Colon (tissue), 2 donors: ENCODE measurements at regions not wholly inside any gene's neighbourhood (a gene's known extent, or its start where the extent isn't known, plus 50 kb on each side); places are given as distances from the start of the nearest gene placed in this dataset.

Source experiments
- FAIRE-seq: peaks from 2 replicates; lab custom pipeline; 2012; peaks lifted over from hg19 to GRCh38; lab: Jason Lieb, UNC
- donor health status: control.
- donor health status: control.

GRCh38 chr6:128666405-128666804 is 146.0 kb upstream of the PTPRK start:
- FAIRE-seq, result no peak

- no peak for FAIRE-seq
Observed at GRCh38 chr6:128663238-128663637, 142.8 kb upstream of the PTPRK start.

- FAIRE-seq, result no peak
Observed at GRCh38 chr6:128659878-128660622, 139.7 kb upstream of the PTPRK start.

GRCh38 chr6:128659276-128659675 is 138.9 kb upstream of the PTPRK start:
- FAIRE-seq, result no peak

GRCh38 chr6:128657181-128657580 is 136.8 kb upstream of the PTPRK start:
- no peak for FAIRE-seq

- no peak for FAIRE-seq
Observed at GRCh38 chr6:128655978-128656498, 135.6 kb upstream of the PTPRK start.

- no peak for FAIRE-seq
Observed at GRCh38 chr6:128648022-128648598, 127.7 kb upstream of the PTPRK start.

GRCh38 chr6:128642132-128642531 is 121.7 kb upstream of the PTPRK start:
- FAIRE-seq, result no peak

GRCh38 chr6:128641703-128642102 is 121.3 kb upstream of the PTPRK start:
- FAIRE-seq, result no peak

GRCh38 chr6:128638817-128639216 is 118.4 kb upstream of the PTPRK start:
- no peak for FAIRE-seq

GRCh38 chr6:128635219-128635618 is 114.8 kb upstream of the PTPRK start:
- FAIRE-seq, result no peak

GRCh38 chr6:128632131-128632530 is 111.7 kb upstream of the PTPRK start:
- FAIRE-seq, result no peak

- FAIRE-seq, result no peak
Observed at GRCh38 chr6:128631031-128631430, 110.6 kb upstream of the PTPRK start.

- FAIRE-seq, result no peak
Observed at GRCh38 chr6:128630213-128630612, 109.8 kb upstream of the PTPRK start.

GRCh38 chr6:128617285-128617684 is 96.9 kb upstream of the PTPRK start:
- FAIRE-seq, result no peak

GRCh38 chr6:128616342-128616741 is 95.9 kb upstream of the PTPRK start:
- no peak for FAIRE-seq

- no peak for FAIRE-seq
Observed at GRCh38 chr6:128606611-128607010, 86.2 kb upstream of the PTPRK start.

GRCh38 chr6:128605961-128606360 is 85.6 kb upstream of the PTPRK start:
- FAIRE-seq, result no peak

- FAIRE-seq, result no peak
Observed at GRCh38 chr6:128601060-128601459, 80.7 kb upstream of the PTPRK start.

GRCh38 chr6:128600397-128600951 is 80.1 kb upstream of the PTPRK start:
- no peak for FAIRE-seq

GRCh38 chr6:128599036-128599435 is 78.6 kb upstream of the PTPRK start:
- no peak for FAIRE-seq

GRCh38 chr6:128598571-128598970 is 78.2 kb upstream of the PTPRK start:
- FAIRE-seq, result no peak

GRCh38 chr6:128597956-128598355 is 77.6 kb upstream of the PTPRK start:
- FAIRE-seq, result no peak

- no peak for FAIRE-seq
Observed at GRCh38 chr6:128597004-128597403, 76.6 kb upstream of the PTPRK start.
